ENCODE measurements at regions not wholly inside any gene's neighbourhood (a gene's known extent, or its start where the extent isn't known, plus 50 kb on each side); places are given as distances from the start of the nearest gene placed in this dataset.

DNA sequence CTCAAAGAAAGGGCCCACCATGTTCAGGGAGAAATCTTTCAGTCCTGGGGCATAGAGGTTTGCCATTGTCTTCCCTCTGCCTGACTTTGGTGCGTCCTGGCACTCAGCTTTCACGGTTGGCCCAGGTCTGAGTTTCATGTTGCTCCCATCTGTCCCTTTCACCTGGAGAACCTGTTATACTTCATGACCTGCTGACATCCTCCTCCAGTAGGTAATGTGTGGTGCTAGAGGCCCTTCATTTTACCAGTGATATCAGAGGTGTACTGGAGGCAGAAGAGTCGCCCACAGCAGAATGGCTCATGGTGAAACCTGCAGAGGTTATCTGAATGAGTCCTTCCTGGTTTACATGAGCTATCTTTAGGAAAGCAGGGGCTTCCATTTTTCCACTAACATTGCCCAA, 128.8 kb upstream of the DLX2 start:
- TF ChIP-seq POLR2A (IDR thresholded peaks at IDR 0.05; ENCODE audit: low read length) = no peak
- TF ChIP-seq GATA1 (IDR thresholded peaks at IDR 0.05; ENCODE audit: low read depth, low read length) = no peak
